H1 (cell line): ENCODE measurements at regions not wholly inside any gene's neighbourhood (a gene's known extent, or its start where the extent isn't known, plus 50 kb on each side); places are given as distances from the start of the nearest gene placed in this dataset.

Experiments used
- CTCF ChIA-PET: fragments of 300-600 bp; sonication (Branson Sonifier 250); formaldehyde crosslinking; loops from one replicate; lab custom pipeline; 2021; ENCODE audit not compliant: partially characterized antibody; lab: Charles Lee
- POLR2A ChIA-PET: fragments of 300-600 bp; sonication (Branson Sonifier 250); formaldehyde crosslinking; loops from one replicate; lab custom pipeline; 2021; ENCODE audit warnings: inconsistent platforms; ENCODE audit not compliant: partially characterized antibody; lab: Charles Lee
- DNase-seq, 2 experiments: peaks; one replicate each; pipeline versions ENCODE4 v3.0.0 to v3.0.0-alpha.2; 2010 to 2022; ENCODE audit warnings: low spot score in 2 of 2, low read depth in 1 of 2, mixed read lengths in 1 of 2
- FAIRE-seq: peaks from 2 replicates; lab custom pipeline; 2011; peaks lifted over from hg19 to GRCh38; lab: Jason Lieb, UNC
- H2AFZ ChIP-seq: 2 replicates; pipeline ENCODE4 v1.8.1; 2012; ENCODE audit warnings: low read length, inconsistent platforms
- H2AK5ac ChIP-seq: 2 replicates; pipeline ENCODE4 v1.6.1; 2013; ENCODE audit warnings: low read depth, low read length
- H2BK120ac ChIP-seq: replicated peaks from 2 replicates; pipeline ENCODE3; 2013; ENCODE audit warnings: low read depth, low read length, inconsistent platforms
- H2BK12ac ChIP-seq: 2 replicates; pipeline ENCODE4 v1.6.1; 2013; ENCODE audit warnings: low read depth, low read length
- H2BK15ac ChIP-seq: 2 replicates; pipeline ENCODE4 v1.6.1; 2013; ENCODE audit warnings: low read length
- H2BK20ac ChIP-seq: 2 replicates; pipeline ENCODE4 v1.6.1; 2013; ENCODE audit warnings: low read length
- H2BK5ac ChIP-seq: 2 replicates; pipeline ENCODE4 v1.6.1; 2013; ENCODE audit warnings: low read depth, low read length
- H3K14ac ChIP-seq: 2 replicates; pipeline ENCODE4 v1.6.1; 2013; ENCODE audit warnings: inconsistent platforms; ENCODE audit not compliant: insufficient read length
- H3K18ac ChIP-seq: 2 replicates; pipeline ENCODE4 v1.6.1; 2013; ENCODE audit warnings: low read length; ENCODE audit errors: extremely low read depth
- H3K23ac ChIP-seq: 2 replicates; pipeline ENCODE4 v1.6.1; 2013; ENCODE audit warnings: inconsistent platforms; ENCODE audit not compliant: insufficient read length
- H3K23me2 ChIP-seq: 2 replicates; pipeline ENCODE4 v1.6.1; 2013; ENCODE audit warnings: low read depth, low read length
- H3K27ac ChIP-seq: 2 replicates; pipeline ENCODE4 v1.6.1; 2011; ENCODE audit warnings: low read depth, low read length, inconsistent platforms
- H3K27me3 ChIP-seq, 4 experiments: replicated peaks in 1 of 4; 1 replicate in 1 of 4; 2 replicates in 3 of 4; pipeline versions ENCODE4 v1.6.1 to v1.8.1; 2011 to 2013; ENCODE audit warnings: low read length in 3 of 4, mild to moderate bottlenecking in 3 of 4, inconsistent platforms in 2 of 4, mixed read lengths in 2 of 4, moderate library complexity in 1 of 4; ENCODE audit not compliant: control insufficient read depth in 3 of 4, insufficient read depth in 3 of 4; ENCODE audit errors: extremely low read depth in 1 of 4
- H3K36me3 ChIP-seq, 4 experiments: 2 replicates each; pipeline versions ENCODE4 v1.6.1 to v1.8.1; 2011 to 2013; ENCODE audit warnings: mild to moderate bottlenecking in 4 of 4, low read length in 3 of 4, moderate library complexity in 2 of 4, control low read depth in 1 of 4, inconsistent platforms in 1 of 4; ENCODE audit not compliant: insufficient read depth in 4 of 4, control insufficient read depth in 2 of 4
- H3K4ac ChIP-seq: replicated peaks from 2 replicates; pipeline ENCODE3; 2013; ENCODE audit warnings: low read length, low read depth, mixed read lengths, inconsistent platforms; ENCODE audit not compliant: insufficient read length
- H3K4me1 ChIP-seq, 4 experiments: replicated peaks in 1 of 4; 1 replicate in 1 of 4; 2 replicates in 3 of 4; pipeline versions ENCODE4 v1.6.1 to v1.8.1; 2011 to 2013; ENCODE audit warnings: low read length in 3 of 4, inconsistent platforms in 2 of 4, mixed read lengths in 1 of 4; ENCODE audit not compliant: insufficient read depth in 4 of 4, control insufficient read depth in 3 of 4
- H3K4me2 ChIP-seq, 2 experiments: 2 replicates each; pipeline versions ENCODE4 v1.6.1 to v1.8.1; 2011 to 2013; ENCODE audit warnings: low read depth in 2 of 2, low read length in 2 of 2, control low read depth in 1 of 2, inconsistent platforms in 1 of 2, mild to moderate bottlenecking in 1 of 2; ENCODE audit not compliant: insufficient read depth in 1 of 2
- H3K4me3 ChIP-seq, 4 experiments: fragments of 200-600, 300-600 bp in 1 of 4; sonication (generic), shearing (Covaris generic), sonication (Bioruptor Twin) in 1 of 4; 2 replicates each; pipeline versions ENCODE4 v1.5.1 to v1.8.1; 2011 to 2016; ENCODE audit warnings: low read length in 4 of 4, low read depth in 3 of 4, control low read depth in 2 of 4, inconsistent platforms in 2 of 4, mild to moderate bottlenecking in 2 of 4, mixed read lengths in 1 of 4, moderate library complexity in 1 of 4; ENCODE audit not compliant: insufficient read depth in 2 of 4; ENCODE audit errors: extremely low read depth in 1 of 4
- H3K56ac ChIP-seq: replicated peaks from 2 replicates; pipeline ENCODE3; 2013; ENCODE audit warnings: low read depth, mild to moderate bottlenecking, mixed read lengths, low read length, inconsistent platforms; ENCODE audit not compliant: insufficient read length
- H3K79me1 ChIP-seq: 2 replicates; pipeline ENCODE4 v1.6.1; 2013; ENCODE audit warnings: low read depth, low read length, control low read depth
- H3K79me2 ChIP-seq, 2 experiments: 2 replicates each; pipeline versions ENCODE4 v1.6.1 to v1.8.1; 2012 to 2013; ENCODE audit warnings: low read length in 2 of 2, mild to moderate bottlenecking in 2 of 2, inconsistent platforms in 1 of 2; ENCODE audit not compliant: insufficient read depth in 2 of 2, control insufficient read depth in 1 of 2
- H3K9ac ChIP-seq, 4 experiments: replicated peaks in 1 of 4; 1 replicate in 1 of 4; 2 replicates in 3 of 4; pipeline versions ENCODE4 v1.6.1 to v1.8.1; 2011 to 2013; ENCODE audit warnings: low read depth in 3 of 4, low read length in 3 of 4, control low read depth in 2 of 4, mild to moderate bottlenecking in 2 of 4, moderate library complexity in 2 of 4, inconsistent platforms in 1 of 4; ENCODE audit errors: extremely low read depth in 1 of 4
- H3K9me3 ChIP-seq, 2 experiments: 2 replicates each; pipeline versions ENCODE4 v1.6.1 to v1.8.1; 2012 to 2013; ENCODE audit warnings: mild to moderate bottlenecking in 2 of 2, moderate library complexity in 2 of 2, control low read depth in 1 of 2, inconsistent platforms in 1 of 2, low read depth in 1 of 2, low read length in 1 of 2, mixed read lengths in 1 of 2; ENCODE audit not compliant: insufficient read depth in 2 of 2
- H4K20me1 ChIP-seq, 2 experiments: replicated peaks in 1 of 2; 2 replicates each; pipeline versions ENCODE3 to v1.8.1; 2011 to 2013; ENCODE audit warnings: inconsistent platforms in 2 of 2, low read length in 2 of 2, mild to moderate bottlenecking in 1 of 2; ENCODE audit not compliant: insufficient read depth in 2 of 2, control insufficient read depth in 1 of 2
- H4K5ac ChIP-seq: 2 replicates; pipeline ENCODE4 v1.6.1; 2013; ENCODE audit warnings: low read length, low read depth, mixed read lengths, inconsistent platforms; ENCODE audit not compliant: insufficient read length
- H4K8ac ChIP-seq: 2 replicates; pipeline ENCODE4 v1.8.0; 2013; ENCODE audit warnings: mild to moderate bottlenecking, moderate library complexity, low read length, inconsistent platforms; ENCODE audit not compliant: insufficient read depth; ENCODE audit errors: extremely low read depth
- H4K91ac ChIP-seq: replicated peaks from 2 replicates; pipeline ENCODE3; 2013; ENCODE audit warnings: low read length, mixed read lengths, inconsistent platforms; ENCODE audit not compliant: insufficient read length
- SP2 ChIP-seq: IDR thresholded peaks from 2 replicates; pipeline ENCODE4 v1.6.1; 2012; ENCODE audit warnings: mild to moderate bottlenecking, low read length, inconsistent platforms
- TEAD4 ChIP-seq: IDR thresholded peaks from 2 replicates; pipeline ENCODE4 v1.6.1; 2012; ENCODE audit warnings: low read depth, low read length, inconsistent platforms, mixed read lengths
- WGBS, 2 experiments: shearing (Covaris generic) in 1 of 2; methylation state at CpG; one replicate each; pipeline versions ENCODE4 v1.1.6 to v1.1.7; 2013 to 2015; ENCODE audit warnings: low lambda C conversion rate in 2 of 2, mixed read lengths in 2 of 2, inconsistent platforms in 1 of 2, low coverage in 1 of 2, missing lambda C conversion rate in 1 of 2; ENCODE audit not compliant: insufficient replicate concordance in 2 of 2, insufficient coverage in 1 of 2, insufficient read length in 1 of 2; ENCODE audit errors: extremely low coverage in 1 of 2, missing lambda C conversion rate in 1 of 2; 5-methylcytosine and 5-hydroxymethylcytosine counted together

GRCh38 chr4:78707793-78708192, 68.4 kb upstream of the BMP2K start:
- no peak overlapping the region for H3K4me2 ChIP-seq
- H3K27me3 ChIP-seq = no peaks in the 10 kb centered on the region
- H3K9me3 ChIP-seq = 0 out of 4 replicates have a peak, but pooled peaks cover 0 to 2% of the 10 kb centered on the region in 2 experiments
- H4K20me1 ChIP-seq = no peaks in the 10 kb centered on the region
- no peak for DNase-seq
- H4K5ac ChIP-seq = no peak overlapping the region
- no peak overlapping the region for H2AFZ ChIP-seq
- H3K79me2 ChIP-seq = no peaks in the 10 kb centered on the region
- H3K36me3 ChIP-seq = no peaks in the 10 kb centered on the region
- H3K79me1 ChIP-seq = no peaks in the 10 kb centered on the region
- no peak overlapping the region for H2BK15ac ChIP-seq
- H4K91ac ChIP-seq = no peak overlapping the region
- H4K8ac ChIP-seq = no peak overlapping the region
- H3K14ac ChIP-seq = no peak overlapping the region
- H2BK5ac ChIP-seq = no peak overlapping the region
- H2AK5ac ChIP-seq = no peak overlapping the region
- POLR2A ChIA-PET = no interaction called here
- no peak overlapping the region for H3K4ac ChIP-seq
- CTCF ChIA-PET = interaction anchor here (0.6 to 1.1 kb wide), 2 partner anchors 68 to 156 kb away, joined by 3 to 4 read pairs; no protein-coding TSS in a partner anchor
- TF ChIP-seq TEAD4 (0 out of 2 replicates have a peak, but pooled peaks have one; percentile 19), SP2 (no peak)
- TF ChIP-seq, all 59 proteins: peak for 1
- H3K4me3 ChIP-seq = no peak overlapping the region
- no peak for FAIRE-seq
- H2BK120ac ChIP-seq = no peak overlapping the region
- no peak overlapping the region for H3K56ac ChIP-seq
- H2BK12ac ChIP-seq = no peak overlapping the region
- no peaks in the 10 kb centered on the region for H3K23me2 ChIP-seq
- no peak overlapping the region for H3K23ac ChIP-seq
- no peak overlapping the region for H3K9ac ChIP-seq
- peaks cover 0 to 16% (median 5%) of the 10 kb centered on the region in 4 experiments; a peak in 5 of 7 replicates for H3K4me1 ChIP-seq
- no peak overlapping the region for H2BK20ac ChIP-seq
- no peak overlapping the region for H3K27ac ChIP-seq
- H3K18ac ChIP-seq = no peak overlapping the region
- WGBS, 2 experiments = 82% methylated on average over 5 of the region's 5 CpGs; no CpG with 5 or more reads in 1 of the 2 experiments
